Mucosa of descending colon (tissue), 3 donors: ENCODE measurements at regions not wholly inside any gene's neighbourhood (a gene's known extent, or its start where the extent isn't known, plus 50 kb on each side); places are given as distances from the start of the nearest gene placed in this dataset.
"Not testable (repeated sequence)": the region's sequence is repeated elsewhere in the genome, so short reads cannot be mapped to it uniquely, and the experiment has no call there.

Experiments used
- ATAC-seq: fragments of 200-7000 bp; cut with Tn5 transposase; one replicate; pipeline ENCODE4 v1.9.1; 2020; ENCODE audit warnings: mild to moderate bottlenecking, moderate library complexity
- DNase-seq, 3 donors: peaks; one replicate each; pipeline ENCODE4 v3.0.0-alpha.2; 2020
- H3K36me3 ChIP-seq: fragments of 200-600 bp; one replicate; pipeline ENCODE4 v1.8.0; 2021; ENCODE audit warnings: low read depth, mild to moderate bottlenecking
- H3K4me1 ChIP-seq: fragments of 200-600 bp; one replicate; pipeline ENCODE4 v1.8.0; 2021; ENCODE audit warnings: low read depth, mild to moderate bottlenecking
- H3K4me3 ChIP-seq: fragments of 200-600 bp; one replicate; pipeline ENCODE4 v1.8.0; 2021; ENCODE audit warnings: mild to moderate bottlenecking
- H3K9me3 ChIP-seq: fragments of 200-600 bp; one replicate; pipeline ENCODE4 v1.8.0; 2021; ENCODE audit warnings: mild to moderate bottlenecking
- CTCF ChIP-seq: fragments of 200-600 bp; IDR thresholded peaks from one replicate; pipeline ENCODE4 v1.8.0; 2022; ENCODE audit warnings: antibody characterized with exemption, mild to moderate bottlenecking
- intact Hi-C, 2 donors: fragments of 100-400 bp; cut with DNase I in 1 of 2; cut with micrococcal nuclease in 1 of 2; formaldehyde crosslinking; loops; one replicate each; pipeline versions ENCODE4 v1.11.0 to v1.11.1; 2022; cut with DNase I, micrococcal nuclease
- donor health status: DM: no; HTN: no; CAD: no; lungs with moderate emphysema.
- donor health status: DM: no; HTN: no; CAD: no.
- donor health status: DM: no; HTN: yes; CAD: no.

DNA sequence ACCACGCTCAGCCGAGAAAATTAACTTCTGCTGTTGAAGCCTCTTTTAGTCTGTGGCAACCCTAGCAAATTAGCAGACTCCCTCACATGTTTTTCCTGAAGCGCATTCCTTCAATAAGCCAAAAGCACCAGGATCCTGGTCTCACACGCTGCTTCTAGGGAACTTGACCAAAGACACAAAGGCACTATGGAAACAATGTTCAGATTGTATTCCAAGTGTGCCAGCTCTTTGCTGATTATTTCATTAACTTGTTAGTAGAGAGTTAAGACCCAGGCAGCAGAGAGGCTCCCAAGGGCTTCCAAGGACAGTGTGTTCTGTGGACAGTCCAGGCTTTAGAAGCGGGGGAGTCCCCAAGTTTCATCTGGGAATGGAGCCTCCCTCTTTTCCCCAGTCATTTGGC, 94.4 kb upstream of the BASP1 start:
- DNase-seq (no peak), ATAC-seq (no peak)
- no peak for TF ChIP-seq CTCF
- Histone ChIP-seq H3K9me3 (no peaks in the 10 kb centered on the region), H3K36me3 (no peaks in the 10 kb centered on the region), H3K4me3 (no peak overlapping the region), H3K4me1 (no peaks in the 10 kb centered on the region)
- intact Hi-C loops = no loop called here

DNA sequence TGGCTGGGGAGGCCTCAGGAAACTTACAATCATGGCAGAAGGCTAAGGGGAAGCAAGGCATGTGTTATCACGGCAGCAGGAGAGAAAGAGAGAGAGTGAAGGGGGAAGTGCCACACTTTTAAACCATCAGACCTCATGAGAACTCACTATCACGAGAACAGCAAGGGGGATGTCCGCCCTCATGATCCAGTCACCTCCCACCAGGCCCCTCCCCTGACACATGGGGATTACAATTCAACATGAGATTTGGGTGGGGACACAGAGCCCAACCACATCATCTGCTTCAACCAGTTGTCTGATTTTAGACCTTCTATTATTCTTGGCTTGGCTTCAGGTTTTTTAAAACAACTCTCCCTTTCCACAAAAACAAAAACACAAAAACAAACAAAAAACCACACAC, 93.7 kb upstream of the BASP1 start:
- ATAC-seq, H3K4me3 ChIP-seq, intact Hi-C loops, DNase-seq, H3K36me3 ChIP-seq, H3K9me3 ChIP-seq, H3K4me1 ChIP-seq: not testable (repeated sequence)

DNA sequence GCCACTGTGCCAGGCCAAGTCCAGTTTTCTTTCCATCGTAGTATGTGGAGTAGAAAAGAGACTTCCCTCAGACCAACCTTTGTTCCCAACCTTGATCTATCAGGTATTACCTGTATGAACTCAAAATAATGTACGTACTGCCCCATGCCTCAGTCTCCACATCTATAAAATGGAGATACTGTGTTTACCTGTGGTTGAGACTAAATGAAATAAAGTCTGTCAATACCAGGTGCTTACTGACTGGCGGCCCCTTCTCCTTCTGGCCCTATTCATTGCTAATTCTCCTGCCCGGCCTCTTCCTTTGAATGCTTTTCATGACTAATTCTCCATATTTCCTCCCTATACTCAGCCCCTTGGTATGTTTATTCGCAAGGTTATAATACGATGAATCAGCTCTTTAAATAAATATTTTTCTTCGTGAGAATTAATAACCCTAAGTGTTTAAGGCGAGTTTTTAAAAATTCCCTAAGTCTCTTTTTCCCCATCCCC, 89.6 kb upstream of the BASP1 start:
- intact Hi-C loops = no loop called here
- ATAC-seq = no peak
- Histone ChIP-seq H3K9me3 (no peaks in the 10 kb centered on the region), H3K4me3 (no peak overlapping the region), H3K36me3 (no peaks in the 10 kb centered on the region), H3K4me1 (peaks cover 6% of the 10 kb centered on the region)
- no peak for DNase-seq
- TF ChIP-seq CTCF = no peak

DNA sequence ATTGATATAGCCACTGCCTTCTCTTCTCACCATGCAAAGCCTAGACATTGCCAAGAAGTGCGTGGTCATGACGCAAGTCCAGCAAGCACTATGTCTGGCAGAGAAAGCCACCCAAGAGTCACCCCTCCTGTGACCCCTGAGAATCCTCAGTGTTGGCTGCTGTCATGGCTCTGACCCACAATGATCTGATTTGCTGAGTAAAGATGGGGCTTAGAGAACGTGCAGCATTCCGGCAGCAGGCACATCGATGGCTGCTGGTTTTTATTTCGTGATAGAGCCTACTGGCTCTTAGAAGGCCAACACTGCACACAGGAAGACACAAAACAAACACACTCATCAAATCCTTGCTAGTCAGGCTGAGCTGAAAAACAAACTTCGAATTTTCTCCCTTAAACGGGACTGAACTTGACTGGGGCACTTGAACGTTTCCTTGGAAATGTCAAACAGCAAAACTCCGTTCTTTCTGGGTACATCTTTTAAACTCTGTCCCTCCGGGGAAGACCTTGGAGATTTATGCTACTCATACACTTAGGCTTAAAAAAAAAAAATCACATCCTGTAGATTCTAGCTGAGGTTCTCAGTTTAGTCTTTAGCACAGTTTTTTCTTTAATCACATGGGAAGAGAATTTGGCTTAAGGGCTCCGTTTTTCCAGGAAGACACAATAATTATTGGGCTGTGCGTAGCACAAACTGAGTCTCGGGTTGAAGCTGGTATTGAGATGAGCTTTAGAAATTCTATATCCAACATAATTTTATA, 88.2 kb upstream of the BASP1 start:
- intact Hi-C loops = no loop called here

DNA sequence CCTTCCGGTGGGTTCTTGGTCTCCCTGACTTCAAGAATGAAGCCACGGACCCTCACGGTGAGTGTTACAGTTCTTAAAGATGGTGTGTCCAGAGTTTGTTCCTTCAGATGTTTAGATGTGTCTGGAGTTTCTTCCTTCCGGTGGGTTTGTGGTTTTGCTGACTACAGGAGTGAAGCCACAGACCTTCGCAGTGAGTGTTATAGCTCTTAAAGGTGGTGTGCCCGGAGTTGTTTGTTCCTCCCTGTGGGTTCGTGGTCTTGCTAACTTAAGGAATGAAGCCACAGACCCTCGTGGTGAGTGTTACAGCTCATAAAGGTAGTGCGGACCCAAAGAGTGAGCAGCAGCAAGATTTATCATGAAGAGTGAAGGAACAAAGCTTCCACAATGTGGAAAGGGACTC, 87.1 kb upstream of the BASP1 start:
- ATAC-seq, H3K4me3 ChIP-seq, DNase-seq, H3K4me1 ChIP-seq, intact Hi-C loops, H3K36me3 ChIP-seq, H3K9me3 ChIP-seq: not testable (repeated sequence)

More for the DNA sequence above, 88.2 kb upstream of the BASP1 start:
- no peaks in the 10 kb centered on the region for H3K36me3 ChIP-seq
- H3K4me1 ChIP-seq = peaks cover 6% of the 10 kb centered on the region
- DNase-seq (no peak), ATAC-seq (no peak)
- H3K9me3 ChIP-seq = no peaks in the 10 kb centered on the region
- no peak for TF ChIP-seq CTCF
- H3K4me3 ChIP-seq = no peak overlapping the region

DNA sequence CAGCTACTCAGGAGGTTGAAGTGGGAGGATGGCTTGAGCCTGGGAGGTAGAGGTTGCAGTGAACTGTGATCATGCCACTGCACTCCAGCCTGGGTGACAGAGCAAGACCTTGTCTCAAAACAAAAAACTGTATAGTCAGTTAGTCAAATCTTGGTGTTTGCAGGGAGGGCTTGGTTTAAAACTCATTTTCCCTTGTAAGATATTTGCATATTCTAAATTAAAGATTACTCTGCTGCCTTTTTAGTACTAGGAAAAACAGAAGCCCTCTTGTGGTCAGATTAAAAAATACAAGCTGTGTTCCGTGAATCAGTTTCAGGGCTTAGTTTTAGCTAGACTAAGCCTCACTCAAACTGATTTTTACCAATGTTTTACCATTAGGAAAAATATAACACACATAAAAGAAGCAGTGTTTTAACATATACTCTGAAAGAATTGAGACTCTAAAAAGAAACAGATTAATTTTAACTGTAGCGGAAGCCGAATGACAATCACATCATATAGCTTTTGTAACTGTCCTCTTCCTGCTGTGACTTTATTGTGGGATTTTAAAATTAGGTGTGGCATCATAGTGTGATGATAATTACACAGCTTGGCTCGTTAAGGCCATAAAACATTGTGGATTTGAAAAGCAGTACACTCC, 84.9 kb upstream of the BASP1 start:
- ATAC-seq = peak; percentile 96
- H3K4me3 ChIP-seq = no peak overlapping the region
- H3K9me3 ChIP-seq = no peaks in the 10 kb centered on the region
- intact Hi-C loops = no loop called here
- peak in 1 of 3 donors; percentile 46 for DNase-seq
- TF ChIP-seq CTCF = peak; percentile 27
- no peaks in the 10 kb centered on the region for H3K36me3 ChIP-seq
- H3K4me1 ChIP-seq = peaks cover 6% of the 10 kb centered on the region
